ENCODE measurements at regions not wholly inside any gene's neighbourhood (a gene's known extent, or its start where the extent isn't known, plus 50 kb on each side); places are given as distances from the start of the nearest gene placed in this dataset.

- H3K27ac ChIP-seq (ENCODE audit: low read length): no peak overlapping the region
- no peak overlapping the region for H2AFZ ChIP-seq (ENCODE audit: low read depth, low read length)
- no peaks in the 10 kb centered on the region for H3K9me3 ChIP-seq (ENCODE audit: low read length)
- H4K20me1 ChIP-seq (ENCODE audit: insufficient read depth): no peaks in the 10 kb centered on the region
- no peak for TF ChIP-seq CTCF (IDR thresholded peaks at IDR 0.05; ENCODE audit: poor library complexity, severe bottlenecking)
- TF ChIP-seq EZH2 (IDR thresholded peaks at IDR 0.05; ENCODE audit: borderline replicate concordance, insufficient read depth, low read length, poor library complexity, severe bottlenecking): no peak
- no peak for TF ChIP-seq TAF1 (IDR thresholded peaks at IDR 0.05; ENCODE audit: low read depth)
- TF ChIP-seq POLR2AphosphoS5 (IDR thresholded peaks at IDR 0.05): no peak
- no peak for TF ChIP-seq RAD21 (conservative IDR thresholded peaks at IDR 0.05)
- no peak for TF ChIP-seq SMC3 (conservative IDR thresholded peaks at IDR 0.05; ENCODE audit: poor library complexity)
- TF ChIP-seq REST (IDR thresholded peaks at IDR 0.05; ENCODE audit: borderline replicate concordance): no peak
- no peak for TF ChIP-seq MXI1 (conservative IDR thresholded peaks at IDR 0.05; ENCODE audit: poor library complexity, severe bottlenecking)
- no peak for TF ChIP-seq EP300 (conservative IDR thresholded peaks at IDR 0.05; ENCODE audit: poor library complexity, severe bottlenecking)
- H3K27me3 ChIP-seq (ENCODE audit: insufficient read depth, low read depth, low read length): no peaks in the 10 kb centered on the region
- H3F3A ChIP-seq (ENCODE audit: insufficient read depth, low read length, poor library complexity, severe bottlenecking): no peaks in the 10 kb centered on the region
- H3K36me3 ChIP-seq (ENCODE audit: insufficient read depth, low read length): no peaks in the 10 kb centered on the region
- H3K9ac ChIP-seq (ENCODE audit: low read length): no peak overlapping the region
- no peaks in the 10 kb centered on the region for H3K9me2 ChIP-seq (ENCODE audit: insufficient read depth, low read length)
- no peak overlapping the region for H3K4me2 ChIP-seq (ENCODE audit: low read length)
- no peak overlapping the region for H3K4me3 ChIP-seq (ENCODE audit: low read length)
- no peaks in the 10 kb centered on the region for H3K79me2 ChIP-seq (replicated peaks; ENCODE audit: insufficient read depth, low read length)
Observed at GRCh38 chr10:129411772-129412171, 55.3 kb upstream of the MGMT start.

- no peaks in the 10 kb centered on the region for H4K20me1 ChIP-seq (ENCODE audit: insufficient read depth)
- no peaks in the 10 kb centered on the region for H3K9me2 ChIP-seq (ENCODE audit: insufficient read depth, low read length)
- H3K4me3 ChIP-seq (ENCODE audit: low read length): no peak overlapping the region
- H3K9ac ChIP-seq (ENCODE audit: low read length): no peak overlapping the region
- TF ChIP-seq TAF1 (IDR thresholded peaks at IDR 0.05; ENCODE audit: low read depth): no peak
- no peak for TF ChIP-seq EZH2 (IDR thresholded peaks at IDR 0.05; ENCODE audit: borderline replicate concordance, insufficient read depth, low read length, poor library complexity, severe bottlenecking)
- no peak for TF ChIP-seq SMC3 (conservative IDR thresholded peaks at IDR 0.05; ENCODE audit: poor library complexity)
- TF ChIP-seq RAD21 (conservative IDR thresholded peaks at IDR 0.05): no peak
- TF ChIP-seq EP300 (conservative IDR thresholded peaks at IDR 0.05; ENCODE audit: poor library complexity, severe bottlenecking): no peak
- TF ChIP-seq REST (IDR thresholded peaks at IDR 0.05; ENCODE audit: borderline replicate concordance): no peak
- TF ChIP-seq POLR2AphosphoS5 (IDR thresholded peaks at IDR 0.05): no peak
- H3K27me3 ChIP-seq (ENCODE audit: insufficient read depth, low read depth, low read length): no peaks in the 10 kb centered on the region
- no peaks in the 10 kb centered on the region for H3K9me3 ChIP-seq (ENCODE audit: low read length)
- no peaks in the 10 kb centered on the region for H3K36me3 ChIP-seq (ENCODE audit: insufficient read depth, low read length)
- H3F3A ChIP-seq (ENCODE audit: insufficient read depth, low read length, poor library complexity, severe bottlenecking): no peaks in the 10 kb centered on the region
- H3K27ac ChIP-seq (ENCODE audit: low read length): no peak overlapping the region
- no peaks in the 10 kb centered on the region for H3K79me2 ChIP-seq (replicated peaks; ENCODE audit: insufficient read depth, low read length)
- no peak overlapping the region for H2AFZ ChIP-seq (ENCODE audit: low read depth, low read length)
- no peak overlapping the region for H3K4me2 ChIP-seq (ENCODE audit: low read length)
Observed at GRCh38 chr10:129413024-129413423, 54.0 kb upstream of the MGMT start.
